HG03039 (cell line): ENCODE measurements at regions not wholly inside any gene's neighbourhood (a gene's known extent, or its start where the extent isn't known, plus 50 kb on each side); places are given as distances from the start of the nearest gene placed in this dataset.

Experiments used
- ATAC-seq: cut with Tn5 transposase; IDR thresholded peaks from one replicate; pipeline ENCODE4 v1.9.1; 2021; ENCODE audit warnings: mild to moderate bottlenecking, moderate library complexity; ENCODE audit not compliant: unreplicated experiment

GRCh38 chr1:81237473-81238089 lies 563.2 kb upstream of the ADGRL2 start:
- ATAC-seq, result no peak

- no peak for ATAC-seq
Observed at GRCh38 chr1:81234237-81234636, 566.5 kb upstream of the ADGRL2 start.

GRCh38 chr1:81233591-81233990 lies 567.1 kb upstream of the ADGRL2 start:
- no peak for ATAC-seq

- ATAC-seq, result no peak
Observed at GRCh38 chr1:81232420-81232819, 568.3 kb upstream of the ADGRL2 start.

GRCh38 chr1:81231729-81232038 lies 569.0 kb upstream of the ADGRL2 start:
- no peak for ATAC-seq

GRCh38 chr1:81230983-81231728 lies 569.6 kb upstream of the ADGRL2 start:
- no peak for ATAC-seq

- no peak for ATAC-seq
Observed at GRCh38 chr1:81228926-81229325, 571.8 kb upstream of the ADGRL2 start.

- ATAC-seq, result no peak
Observed at GRCh38 chr1:81226603-81226928, 574.2 kb upstream of the ADGRL2 start.

- ATAC-seq, result peak; percentile 97
Observed at GRCh38 chr1:81225789-81226602, 574.7 kb upstream of the ADGRL2 start.

GRCh38 chr1:81224222-81224621 lies 576.5 kb upstream of the ADGRL2 start:
- ATAC-seq, result no peak

- ATAC-seq, result no peak
Observed at GRCh38 chr1:81221564-81221963, 579.2 kb upstream of the ADGRL2 start.

GRCh38 chr1:81220614-81221071 lies 580.1 kb upstream of the ADGRL2 start:
- ATAC-seq, result no peak

GRCh38 chr1:81217058-81217457 lies 583.7 kb upstream of the ADGRL2 start:
- ATAC-seq, result no peak

- ATAC-seq, result no peak
Observed at GRCh38 chr1:81213279-81213678, 587.5 kb upstream of the ADGRL2 start.

GRCh38 chr1:81209461-81209860 lies 591.3 kb upstream of the ADGRL2 start:
- ATAC-seq, result no peak

- no peak for ATAC-seq
Observed at GRCh38 chr1:81208441-81208840, 592.3 kb upstream of the ADGRL2 start.

GRCh38 chr1:81205956-81206355 lies 594.8 kb upstream of the ADGRL2 start:
- ATAC-seq, result no peak

- no peak for ATAC-seq
Observed at GRCh38 chr1:81201779-81202178, 599.0 kb upstream of the ADGRL2 start.

- ATAC-seq, result no peak
Observed at GRCh38 chr1:81197591-81197990, 603.1 kb upstream of the ADGRL2 start.

GRCh38 chr1:81192647-81193642 lies 607.8 kb upstream of the ADGRL2 start:
- no peak for ATAC-seq

GRCh38 chr1:81190003-81190402 lies 610.7 kb upstream of the ADGRL2 start:
- no peak for ATAC-seq
